ENCODE measurements at regions not wholly inside any gene's neighbourhood (a gene's known extent, or its start where the extent isn't known, plus 50 kb on each side); places are given as distances from the start of the nearest gene placed in this dataset.
A peak's percentile ranks its signal among the peaks of the same experiment; 100 is the strongest.
"Not testable (repeated sequence)": the region's sequence is repeated elsewhere in the genome, so short reads cannot be mapped to it uniquely, and the experiment has no call there.

DNA sequence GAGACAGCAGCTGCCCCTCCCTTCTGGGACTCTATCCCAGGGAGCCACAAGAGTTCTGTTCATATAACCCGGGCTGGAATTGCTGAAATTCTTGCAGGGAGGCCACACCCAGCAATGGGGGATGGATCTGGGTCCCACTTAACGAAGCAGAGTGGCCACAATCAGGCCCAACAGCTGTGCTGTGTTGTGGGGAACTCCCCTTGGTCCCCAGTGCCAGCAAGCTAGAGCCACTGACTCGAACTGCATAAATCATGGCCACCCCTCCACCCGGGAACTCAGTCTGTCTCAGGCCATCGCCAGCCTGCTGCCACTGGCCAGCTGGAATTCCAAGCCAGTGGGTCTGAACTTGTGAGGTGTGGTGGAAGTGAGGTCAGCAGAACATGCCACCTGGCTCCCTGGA, 111.1 kb downstream of the KLF8 start:
- no peak for DNase-seq (ENCODE audit: low spot score)

- DNase-seq (ENCODE audit: low spot score) = peak; percentile 22
Measured at GRCh38 chrX:56343664-56344063, 111.5 kb downstream of the KLF8 start.

- DNase-seq (ENCODE audit: low spot score) = not testable (repeated sequence)
Measured at GRCh38 chrX:56358145-56358544, 126.0 kb downstream of the KLF8 start.

DNA sequence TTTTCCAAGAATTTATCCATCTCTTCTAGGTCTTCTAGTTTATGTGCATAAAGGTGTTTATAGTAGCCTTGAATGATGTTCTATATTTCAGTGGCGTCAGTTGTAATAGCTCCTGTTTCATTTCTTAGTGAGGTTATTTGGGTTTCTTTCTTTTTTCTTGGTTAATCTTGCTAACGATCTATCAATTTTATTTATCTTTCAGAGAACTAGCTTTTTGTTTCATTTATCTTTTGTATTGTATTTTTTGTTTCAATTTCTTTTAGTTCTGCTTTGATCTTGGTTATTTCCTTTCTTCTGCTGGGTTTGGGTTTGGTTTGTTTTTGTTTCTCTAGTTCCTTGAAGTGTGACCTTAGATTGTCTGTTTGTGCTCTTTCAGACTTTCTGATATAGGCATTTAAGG, 133.0 kb downstream of the KLF8 start:
- DNase-seq (ENCODE audit: low spot score) = not testable (repeated sequence)

DNA sequence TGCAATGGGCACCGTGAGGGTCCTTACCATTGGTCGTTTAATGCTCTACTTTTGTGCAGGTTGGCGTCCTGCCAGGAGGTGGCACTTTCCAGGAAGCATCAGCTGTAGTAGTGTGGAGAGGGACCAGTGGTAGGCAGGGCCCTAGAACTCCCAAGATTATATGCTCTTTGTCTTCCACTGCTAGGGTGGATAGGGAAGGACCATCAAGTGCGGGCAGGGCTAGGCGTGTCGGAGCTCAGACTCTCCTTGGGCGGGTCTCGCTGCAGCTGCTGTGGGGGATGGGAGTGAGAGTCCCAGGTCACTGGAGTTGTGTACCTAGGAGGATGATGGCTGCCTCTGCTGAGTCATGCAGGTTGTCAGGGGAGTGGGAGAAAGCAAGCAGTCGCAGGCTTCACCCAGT, 134.7 kb downstream of the KLF8 start:
- no peak for DNase-seq (ENCODE audit: low spot score)

DNA sequence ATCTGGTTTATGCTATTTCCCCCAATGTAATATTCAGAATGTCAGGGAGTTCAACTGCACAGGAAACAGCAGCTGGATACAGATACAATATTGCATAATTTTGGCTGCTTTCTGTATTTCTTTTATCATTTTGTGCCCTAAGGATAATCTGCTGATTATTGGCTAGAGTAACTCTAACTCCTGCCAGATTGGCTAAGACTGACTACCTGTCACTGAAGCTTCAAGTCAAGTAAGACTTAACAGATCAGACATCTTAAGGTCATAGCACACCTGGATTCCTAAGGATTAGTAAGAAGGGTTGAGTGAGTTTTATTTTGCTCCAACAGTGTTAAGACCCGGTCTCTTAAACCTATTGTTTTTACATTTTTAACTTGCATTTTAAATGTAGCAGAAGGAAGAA, 136.8 kb downstream of the KLF8 start:
- DNase-seq (ENCODE audit: low spot score) = no peak

DNA sequence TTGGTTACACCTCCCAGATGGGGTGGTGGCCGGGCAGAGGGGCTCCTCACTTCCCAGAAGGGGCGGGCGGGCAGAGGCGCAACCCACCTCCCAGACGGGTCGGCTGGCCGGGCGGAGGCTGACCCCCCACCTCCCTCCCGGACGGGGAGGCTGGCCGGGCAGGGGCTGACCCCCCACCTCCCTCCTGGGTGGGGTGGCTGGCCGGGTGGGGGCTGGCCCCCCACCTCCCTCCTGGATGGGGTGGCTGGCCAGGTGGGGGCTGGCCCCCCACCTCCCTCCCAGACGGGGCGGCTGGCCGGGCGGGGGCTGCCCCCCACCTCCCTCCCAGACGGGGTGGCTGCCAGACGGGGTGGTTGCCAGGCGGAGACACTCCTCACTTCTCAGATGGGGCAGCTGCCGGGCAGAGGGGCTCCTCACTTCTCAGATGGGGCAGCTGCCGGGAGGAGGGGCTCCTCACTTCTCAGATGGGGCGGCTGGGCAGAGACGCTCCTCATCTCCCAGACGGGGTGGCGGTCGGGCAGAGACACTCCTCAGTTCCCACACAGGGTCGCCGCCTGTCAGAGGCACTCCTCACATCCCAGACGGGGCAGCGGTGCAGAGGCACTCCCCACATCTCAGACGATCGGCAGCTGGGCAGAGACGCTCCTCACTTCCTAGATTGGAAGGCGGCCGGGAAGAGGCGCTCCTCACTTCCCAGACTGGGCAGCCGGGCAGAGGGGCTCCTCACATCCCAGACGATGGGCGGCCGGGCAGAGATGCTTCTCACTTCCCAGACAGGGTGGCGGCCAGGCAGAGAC, 148.0 kb downstream of the KLF8 start:
- DNase-seq (ENCODE audit: low spot score) = not testable (repeated sequence)

- no peak for DNase-seq (ENCODE audit: low spot score)
Measured at GRCh38 chrX:56382278-56382677, 150.1 kb downstream of the KLF8 start.

- peak; percentile 45 for DNase-seq (ENCODE audit: low spot score)
Measured at GRCh38 chrX:56385336-56385735, 153.2 kb downstream of the KLF8 start.

GRCh38 chrX:56385960-56386359, 153.8 kb downstream of the KLF8 start:
- DNase-seq (ENCODE audit: low spot score) = no peak

DNA sequence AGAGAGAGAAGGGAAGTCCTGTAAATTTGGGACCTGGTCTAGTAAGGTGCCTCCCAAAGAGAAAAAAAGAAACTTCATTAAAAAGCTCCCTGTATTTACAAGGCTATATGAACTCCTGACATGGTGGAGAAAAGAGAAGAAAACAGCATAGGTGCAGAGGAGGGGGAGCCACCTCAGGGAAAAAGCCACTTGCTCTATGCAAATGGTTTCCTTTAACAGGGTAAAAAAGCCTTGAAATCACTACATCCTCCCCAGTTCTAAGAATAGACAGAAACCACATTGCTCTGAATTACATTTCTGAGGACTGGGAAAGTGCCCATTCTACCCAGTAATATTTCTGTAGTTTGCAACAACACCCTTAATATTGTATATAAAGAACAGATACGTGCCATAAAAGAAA, 165.5 kb downstream of the KLF8 start:
- DNase-seq (ENCODE audit: low spot score) = peak; percentile 16

DNA sequence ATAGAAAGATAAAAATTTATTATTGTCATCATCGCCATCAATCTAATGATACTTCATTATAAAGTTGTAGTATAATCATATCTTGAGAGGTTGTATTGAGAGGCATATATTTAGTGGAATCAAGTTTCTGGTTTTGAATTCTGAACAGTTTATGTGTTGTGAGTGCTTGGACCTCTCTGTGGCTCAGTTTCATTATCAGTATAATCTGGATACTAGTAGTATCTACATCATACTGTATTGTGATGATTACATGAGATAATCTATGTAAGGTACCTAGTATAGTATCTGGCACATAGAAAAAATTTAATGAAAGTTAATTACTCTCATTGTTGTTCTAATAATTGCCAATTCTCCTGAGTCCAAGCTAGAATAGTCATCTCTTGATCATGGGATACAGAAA, 161.2 kb upstream of the UBQLN2 start:
- DNase-seq (ENCODE audit: low spot score) = no peak

DNA sequence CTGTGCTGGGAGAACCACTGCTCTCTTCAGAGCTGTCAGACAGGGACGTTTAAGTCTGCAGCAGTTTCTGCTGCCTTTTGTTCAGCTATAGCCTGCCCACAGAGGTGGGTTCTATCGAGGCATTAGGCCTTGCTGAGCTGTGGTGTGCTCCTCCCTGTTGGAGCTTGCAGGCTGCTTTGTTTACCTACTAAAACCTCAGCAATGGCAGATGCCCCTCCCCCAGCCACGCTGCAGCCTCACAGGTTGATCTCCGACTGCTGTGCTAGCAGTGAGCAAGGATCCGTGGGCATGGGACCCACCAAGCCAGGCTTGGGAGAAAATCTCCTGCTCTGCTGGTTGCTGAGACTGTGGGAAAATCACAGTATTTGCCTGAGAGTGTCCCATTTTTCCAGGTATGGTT, 133.8 kb upstream of the UBQLN2 start:
- DNase-seq (ENCODE audit: low spot score) = no peak

DNA sequence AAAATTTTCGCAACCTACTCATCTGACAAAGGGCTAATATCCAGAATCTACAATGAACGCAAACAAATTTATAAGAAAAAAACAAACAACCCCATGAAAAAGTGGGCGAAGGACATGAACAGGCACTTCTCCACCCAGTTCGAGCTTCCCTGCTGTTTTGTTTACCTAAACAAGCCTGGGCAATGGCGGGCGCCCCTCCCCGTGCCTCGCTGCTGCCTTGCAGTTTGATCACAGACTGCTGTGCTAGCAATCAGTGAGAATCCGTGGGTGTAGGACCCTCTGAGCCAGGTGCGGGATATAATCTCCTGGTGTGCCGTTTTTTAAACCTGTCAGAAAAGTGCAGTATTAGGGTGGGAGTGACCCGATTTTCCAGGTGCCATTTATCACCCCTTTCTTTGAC, 111.4 kb upstream of the UBQLN2 start:
- DNase-seq (ENCODE audit: low spot score) = not testable (repeated sequence)

GRCh38 chrX:56462389-56462788, 101.0 kb upstream of the UBQLN2 start:
- no peak for DNase-seq (ENCODE audit: low spot score)

DNA sequence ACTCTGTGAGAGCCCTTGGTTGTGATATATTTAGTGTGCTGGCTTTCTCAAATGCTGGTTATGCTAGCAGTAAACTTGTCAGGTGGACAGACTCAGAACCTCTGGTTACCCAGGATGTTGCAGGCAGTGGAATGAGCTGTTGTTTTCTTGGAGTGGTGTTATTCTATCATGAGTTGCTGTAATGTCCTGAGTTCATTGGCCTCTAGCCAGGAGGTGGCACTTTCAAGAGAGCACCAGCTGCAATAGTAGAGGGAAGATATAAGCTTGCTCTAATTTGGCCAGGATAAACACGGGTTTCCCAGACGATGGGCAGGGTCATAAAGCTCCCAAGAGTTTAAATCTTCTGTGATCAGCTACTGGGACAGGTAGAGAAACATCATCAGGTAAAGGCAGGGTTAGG, 95.0 kb upstream of the UBQLN2 start:
- no peak for DNase-seq (ENCODE audit: low spot score)

DNA sequence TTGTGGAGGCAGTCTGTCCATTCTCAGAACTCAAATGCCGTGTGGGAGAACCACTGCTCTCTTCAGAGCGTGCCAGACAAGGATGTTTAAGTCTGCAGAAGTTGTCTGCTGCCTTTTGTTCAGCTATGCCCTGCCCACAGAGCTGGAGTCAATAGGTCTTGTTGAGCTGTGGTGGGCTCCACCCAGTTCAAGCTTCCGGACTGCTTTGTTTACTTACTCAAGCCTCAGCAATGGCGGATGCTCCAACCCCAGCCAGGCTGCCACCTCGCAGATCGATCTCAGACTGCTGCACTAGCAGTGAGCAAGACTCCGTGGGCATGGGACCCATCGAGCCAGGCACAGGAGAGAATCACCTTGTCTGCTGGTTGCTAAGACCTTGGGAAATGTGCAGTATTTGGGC, 68.5 kb upstream of the UBQLN2 start:
- not testable (repeated sequence) for DNase-seq (ENCODE audit: low spot score)

GRCh38 chrX:56498756-56499155, 64.7 kb upstream of the UBQLN2 start:
- no peak for DNase-seq (ENCODE audit: low spot score)

DNA sequence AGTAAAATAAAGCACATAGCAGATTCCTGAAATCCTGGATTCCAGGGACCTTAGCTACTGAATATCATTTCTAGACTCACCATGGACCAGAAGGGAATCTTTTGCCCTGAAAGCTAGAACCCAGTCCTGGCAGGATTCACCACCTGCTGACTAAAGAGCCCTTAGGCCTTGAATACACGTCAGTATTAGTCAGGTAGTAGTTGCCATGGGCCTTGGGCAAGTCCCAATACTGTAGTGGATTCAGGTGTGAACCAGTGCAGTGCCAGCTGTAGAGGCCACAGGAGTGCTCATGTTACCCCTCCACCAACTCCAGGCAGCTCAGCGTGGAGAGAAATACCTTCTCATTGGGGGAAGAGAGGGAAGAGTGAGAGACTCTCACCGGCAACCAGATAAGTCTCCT, 64.1 kb upstream of the UBQLN2 start:
- no peak for DNase-seq (ENCODE audit: low spot score)

- no peak for DNase-seq (ENCODE audit: low spot score)
Measured at GRCh38 chrX:56503941-56504673, 59.3 kb upstream of the UBQLN2 start.

DNA sequence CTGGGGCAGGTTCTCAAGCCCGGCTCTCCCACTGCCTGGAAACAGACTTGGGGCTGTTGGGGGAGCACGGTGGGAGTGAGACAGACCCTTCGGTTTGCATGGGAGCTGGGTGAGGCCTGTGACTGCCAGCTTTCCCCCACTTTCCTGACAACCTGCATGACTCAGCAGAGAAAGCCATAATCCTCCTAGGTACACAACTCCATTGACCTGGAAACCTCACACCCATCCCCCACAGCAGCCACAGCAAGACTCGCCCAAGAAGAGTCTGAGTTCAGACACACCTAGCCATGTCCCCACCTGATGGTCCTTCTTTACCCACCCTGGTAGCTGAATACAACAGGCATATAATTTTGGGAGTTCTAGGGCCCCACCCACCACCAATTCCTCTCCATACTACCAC, 57.6 kb upstream of the UBQLN2 start:
- no peak for DNase-seq (ENCODE audit: low spot score)
